ENCODE measurements at regions not wholly inside any gene's neighbourhood (a gene's known extent, or its start where the extent isn't known, plus 50 kb on each side); places are given as distances from the start of the nearest gene placed in this dataset.

- DNase-seq = no peak
These were observed 52.2 kb upstream of the LSM14A start for GRCh38 chr19:34120141-34120540.

GRCh38 chr19:34120846-34121639 is 51.3 kb upstream of the LSM14A start:
- peak; percentile 62 for DNase-seq
